WTC11 (cell line): ENCODE measurements at regions not wholly inside any gene's neighbourhood (a gene's known extent, or its start where the extent isn't known, plus 50 kb on each side); places are given as distances from the start of the nearest gene placed in this dataset.
"Not testable (repeated sequence)": the region's sequence is repeated elsewhere in the genome, so short reads cannot be mapped to it uniquely, and the experiment has no call there.

Experiments used
- ATAC-seq: fragments of 200-7000 bp; cut with Tn5 transposase; 2 replicates; pipeline ENCODE4 v1.10.0; 2021; ENCODE audit warnings: mild to moderate bottlenecking, moderate library complexity
- CTCF ChIA-PET: fragments of 300-600 bp; sonication (Branson Sonifier 250); formaldehyde crosslinking; loops from one replicate; lab custom pipeline; 2021; ENCODE audit warnings: antibody characterized with exemption; lab: Charles Lee
- POLR2A ChIA-PET: fragments of 350-600 bp; sonication (Branson Sonifier 250); formaldehyde crosslinking; loops from one replicate; lab custom pipeline; 2021; ENCODE audit warnings: antibody characterized with exemption; lab: Charles Lee
- DNase-seq: peaks from one replicate; pipeline ENCODE4 v3.0.0; 2021; ENCODE audit warnings: low spot score
- H3K27ac Mint-ChIP-seq: 2 replicates; pipeline ENCODE4 v1.8.0; 2021; ENCODE audit warnings: mixed read lengths
- H3K27me3 Mint-ChIP-seq: 2 replicates; pipeline ENCODE4 v1.8.0; 2021; ENCODE audit warnings: low read depth, mild to moderate bottlenecking, moderate library complexity, mixed read lengths
- H3K36me3 Mint-ChIP-seq: 2 replicates; pipeline ENCODE4 v1.8.0; 2021; ENCODE audit warnings: mixed read lengths
- H3K4me1 Mint-ChIP-seq: 2 replicates; pipeline ENCODE4 v1.8.0; 2022; ENCODE audit warnings: mixed read lengths
- H3K4me3 Mint-ChIP-seq: 2 replicates; pipeline ENCODE4 v1.8.0; 2021; ENCODE audit warnings: mild to moderate bottlenecking, moderate library complexity, mixed read lengths
- H3K9me3 Mint-ChIP-seq: 2 replicates; pipeline ENCODE4 v1.8.0; 2021; ENCODE audit warnings: mixed read lengths

DNA sequence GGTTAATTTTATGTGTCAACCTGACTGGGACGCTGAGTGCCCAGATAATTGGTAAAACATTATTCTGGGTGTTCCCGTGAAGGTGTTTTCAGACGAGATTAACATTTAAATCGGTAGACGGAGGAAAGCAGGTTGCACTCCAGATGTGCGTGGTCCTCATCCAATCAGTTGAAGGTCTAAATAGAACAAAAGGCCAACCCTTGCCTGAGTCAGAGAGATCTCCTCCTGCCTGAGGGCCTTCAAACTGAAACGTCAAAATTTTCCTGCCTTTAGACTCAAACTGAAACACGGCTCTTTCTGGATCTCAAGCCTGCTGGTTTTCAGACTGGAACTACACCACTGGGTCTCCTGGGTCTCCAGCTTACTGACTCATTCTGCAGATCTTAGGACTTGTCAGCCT lies 70.9 kb downstream of the NPIPA5 start:
- POLR2A ChIA-PET: not testable (repeated sequence)

DNA sequence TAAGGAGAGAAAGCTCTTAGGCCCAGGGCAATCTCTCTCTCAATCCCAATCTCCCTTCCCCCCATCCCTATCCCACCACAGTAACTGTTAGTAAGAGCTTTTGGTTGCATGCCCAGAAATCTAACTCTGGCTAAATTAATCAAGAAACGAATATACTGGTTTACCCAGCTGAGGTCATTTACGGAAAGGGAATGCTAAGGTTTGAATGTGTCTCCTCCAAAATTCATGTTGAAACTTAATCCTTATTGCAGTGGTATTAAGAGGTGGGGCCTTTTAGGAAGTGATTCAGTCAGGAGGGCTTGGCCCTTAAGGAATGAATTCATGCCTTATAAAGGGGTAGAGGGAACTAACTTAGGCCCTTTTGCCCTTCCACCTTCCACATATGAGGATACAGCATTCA lies 72.2 kb downstream of the NPIPA5 start:
- POLR2A ChIA-PET, H3K4me3 Mint-ChIP-seq, H3K27ac Mint-ChIP-seq, H3K36me3 Mint-ChIP-seq, DNase-seq, ATAC-seq, H3K4me1 Mint-ChIP-seq, H3K9me3 Mint-ChIP-seq, H3K27me3 Mint-ChIP-seq, CTCF ChIA-PET: not testable (repeated sequence)

More for the DNA sequence above, 70.9 kb downstream of the NPIPA5 start:
- CTCF ChIA-PET, H3K36me3 Mint-ChIP-seq, H3K27me3 Mint-ChIP-seq, H3K27ac Mint-ChIP-seq, H3K4me1 Mint-ChIP-seq, DNase-seq, ATAC-seq, H3K4me3 Mint-ChIP-seq: not testable (repeated sequence)
- peaks cover 12% of the 10 kb centered on the region for H3K9me3 Mint-ChIP-seq

DNA sequence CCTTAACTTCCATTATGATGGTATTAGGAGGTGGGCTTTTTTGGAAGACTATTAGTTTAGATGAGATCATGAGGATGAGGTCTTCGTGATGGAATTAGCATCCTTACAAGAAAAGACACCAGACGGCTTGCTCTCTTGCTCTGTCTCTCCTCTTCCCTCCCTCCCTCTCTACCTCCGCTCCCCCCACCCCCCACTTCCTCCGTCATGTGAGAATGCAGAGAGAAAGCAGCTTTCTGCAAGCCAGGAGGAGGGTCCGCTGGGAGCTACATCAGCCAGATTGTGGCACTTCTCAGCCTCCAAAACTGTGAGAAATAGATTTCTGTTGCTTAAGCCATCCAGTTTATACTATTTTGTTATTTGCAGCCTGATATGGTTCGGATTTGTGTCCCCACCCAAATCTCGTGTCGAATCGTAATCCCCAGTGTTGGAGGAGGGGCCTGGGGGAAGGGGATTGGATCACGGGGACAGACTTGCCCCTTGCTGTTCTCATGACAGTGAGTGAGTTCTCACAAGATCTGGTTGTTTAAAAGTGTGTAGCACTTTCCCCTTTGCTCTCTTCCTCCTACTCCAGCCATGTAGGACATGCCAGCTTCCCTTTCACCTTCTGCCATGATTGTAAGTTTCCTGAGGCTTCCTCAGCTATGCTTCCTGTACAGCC lies 74.3 kb downstream of the NPIPA5 start:
- peak overlapping the region; percentile 64 for H3K4me3 Mint-ChIP-seq
- CTCF ChIA-PET, DNase-seq, POLR2A ChIA-PET, H3K4me1 Mint-ChIP-seq, H3K27me3 Mint-ChIP-seq, H3K27ac Mint-ChIP-seq, H3K9me3 Mint-ChIP-seq, H3K36me3 Mint-ChIP-seq: not testable (repeated sequence)
- ATAC-seq: peak; percentile 82

DNA sequence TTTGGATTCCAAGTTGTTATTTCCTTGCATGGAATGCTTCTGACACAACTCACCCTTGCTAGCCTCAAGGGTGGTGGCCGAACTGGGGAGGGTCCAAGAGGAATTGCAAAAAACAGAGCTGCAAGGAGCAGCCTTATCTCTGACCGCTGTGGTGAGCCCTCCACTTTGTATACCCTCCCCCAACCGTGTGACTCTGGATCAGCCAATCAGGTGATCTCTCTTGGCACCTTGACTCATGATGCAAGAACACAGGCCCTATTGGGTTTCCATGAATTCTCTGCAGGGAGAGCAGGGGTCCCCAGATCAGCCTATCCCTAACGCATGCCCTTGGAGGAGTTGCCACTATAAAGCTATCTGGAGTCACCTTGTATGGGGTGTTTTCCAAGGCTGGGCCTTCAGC lies 81.0 kb downstream of the NPIPA5 start:
- CTCF ChIA-PET, H3K27ac Mint-ChIP-seq, H3K4me3 Mint-ChIP-seq, H3K4me1 Mint-ChIP-seq, H3K9me3 Mint-ChIP-seq, DNase-seq, H3K36me3 Mint-ChIP-seq, H3K27me3 Mint-ChIP-seq, POLR2A ChIA-PET: not testable (repeated sequence)
- ATAC-seq: 0 out of 2 replicates have a peak, but pooled peaks have one; percentile 34

DNA sequence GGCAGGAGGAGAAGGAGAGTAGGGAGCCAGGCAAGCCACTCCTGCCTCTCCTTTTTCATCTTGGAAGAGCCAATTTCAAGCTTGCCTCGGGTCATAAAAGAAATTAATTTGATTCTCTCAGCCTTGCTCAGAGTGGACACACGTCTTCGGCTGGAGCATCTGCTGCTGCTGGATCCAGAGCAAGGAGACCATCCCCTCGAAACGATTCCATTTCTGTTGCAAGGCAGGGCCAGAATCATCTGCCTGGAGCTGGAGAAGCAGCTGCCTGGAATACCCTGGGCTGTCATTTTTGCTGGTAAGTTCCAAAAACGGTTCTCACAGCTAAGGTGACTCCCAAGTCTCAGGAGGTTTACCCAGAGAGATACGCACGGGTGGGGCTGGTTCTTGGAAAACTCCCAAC lies 103.3 kb downstream of the NPIPA5 start:
- H3K36me3 Mint-ChIP-seq, POLR2A ChIA-PET, DNase-seq, H3K4me1 Mint-ChIP-seq, ATAC-seq, H3K9me3 Mint-ChIP-seq, CTCF ChIA-PET, H3K4me3 Mint-ChIP-seq, H3K27me3 Mint-ChIP-seq, H3K27ac Mint-ChIP-seq: not testable (repeated sequence)

DNA sequence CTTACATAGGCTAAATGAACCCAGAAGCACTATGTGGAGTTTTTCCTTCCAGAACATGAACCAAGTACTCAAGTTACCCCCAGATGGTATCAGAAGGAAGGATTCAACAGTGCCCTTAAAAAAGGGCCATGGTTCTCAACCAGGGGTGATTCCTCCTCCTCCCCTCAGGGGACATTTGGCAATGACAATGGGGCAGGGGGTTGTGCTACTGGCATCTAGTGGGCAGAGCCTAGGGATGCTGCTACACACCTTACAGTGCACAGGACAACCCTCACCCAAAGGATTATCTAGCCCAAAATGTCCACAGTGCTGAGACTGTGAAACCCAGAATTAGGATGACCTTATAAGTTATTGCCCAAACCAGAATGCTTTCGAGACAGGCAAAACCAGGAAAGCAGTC lies 104.1 kb downstream of the NPIPA5 start:
- ATAC-seq: peak; percentile 41; the same call in 1 of the 2 replicates
- H3K27me3 Mint-ChIP-seq, DNase-seq, H3K36me3 Mint-ChIP-seq, H3K9me3 Mint-ChIP-seq, H3K4me3 Mint-ChIP-seq, H3K4me1 Mint-ChIP-seq, POLR2A ChIA-PET, H3K27ac Mint-ChIP-seq, CTCF ChIA-PET: not testable (repeated sequence)

DNA sequence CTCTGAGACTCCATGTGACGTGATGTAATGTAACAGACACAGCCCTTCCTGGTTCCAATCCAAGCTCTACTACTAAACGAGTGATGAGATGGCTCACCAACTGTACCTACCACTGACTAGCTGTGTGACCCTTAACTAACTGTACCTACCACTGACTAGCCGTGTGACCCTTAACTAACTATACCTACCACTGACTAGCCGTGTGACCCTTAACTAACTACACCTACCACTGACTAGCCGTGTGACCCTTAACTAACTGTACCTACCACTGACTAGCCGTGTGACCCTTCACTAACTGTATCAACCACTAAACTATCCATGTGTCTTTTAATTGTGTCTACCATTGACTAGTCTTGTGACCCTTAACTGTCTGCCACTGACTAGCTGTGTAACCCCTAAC lies 111.2 kb downstream of the NPIPA5 start:
- DNase-seq, H3K4me1 Mint-ChIP-seq, H3K36me3 Mint-ChIP-seq, H3K27ac Mint-ChIP-seq, POLR2A ChIA-PET, H3K27me3 Mint-ChIP-seq, CTCF ChIA-PET, H3K9me3 Mint-ChIP-seq, H3K4me3 Mint-ChIP-seq, ATAC-seq: not testable (repeated sequence)

DNA sequence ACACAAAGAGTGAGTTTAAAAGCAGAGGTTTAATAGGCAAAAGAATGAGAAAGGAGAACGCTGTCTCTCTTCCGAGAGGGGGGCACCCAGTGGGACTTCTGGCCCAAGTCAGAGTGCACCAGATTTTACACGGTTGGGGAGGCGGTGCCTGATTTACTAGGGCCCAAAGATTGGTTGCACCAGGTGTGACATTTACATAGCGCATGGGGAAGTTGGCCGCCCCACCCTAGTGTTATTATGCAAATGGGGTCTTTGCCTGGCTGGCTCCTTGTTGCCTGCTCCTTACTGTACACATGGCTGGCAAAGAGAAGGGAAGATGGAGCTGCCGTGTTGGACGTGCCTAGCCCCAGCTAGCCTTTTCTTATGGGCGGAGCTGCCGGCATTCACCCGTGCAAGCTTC lies 115.9 kb downstream of the NPIPA5 start:
- H3K27ac Mint-ChIP-seq, DNase-seq, H3K4me1 Mint-ChIP-seq, H3K27me3 Mint-ChIP-seq, POLR2A ChIA-PET, CTCF ChIA-PET, H3K9me3 Mint-ChIP-seq, H3K4me3 Mint-ChIP-seq, H3K36me3 Mint-ChIP-seq: not testable (repeated sequence)
- ATAC-seq: peak; percentile 61

DNA sequence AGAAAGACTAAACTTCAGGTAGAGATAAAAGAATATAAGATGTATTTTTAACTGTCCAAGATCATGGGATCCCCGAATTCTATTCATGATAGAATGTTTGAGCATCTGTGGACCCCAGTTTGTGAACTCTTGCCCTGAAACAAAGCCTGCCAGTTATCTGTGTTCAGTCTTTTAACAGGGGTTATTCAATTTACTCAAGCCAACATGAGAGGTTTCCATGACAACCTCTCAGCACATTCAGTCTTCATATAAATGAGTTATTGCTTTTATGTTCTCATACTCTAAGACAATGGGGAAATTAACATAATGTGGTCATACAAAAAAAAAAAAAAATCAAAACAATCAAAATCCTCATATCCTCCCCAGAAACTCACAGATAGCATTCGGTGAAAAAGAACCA lies 130.1 kb downstream of the NPIPA5 start:
- POLR2A ChIA-PET, ATAC-seq, H3K27me3 Mint-ChIP-seq, DNase-seq, H3K4me1 Mint-ChIP-seq, H3K27ac Mint-ChIP-seq, H3K9me3 Mint-ChIP-seq, H3K4me3 Mint-ChIP-seq, CTCF ChIA-PET, H3K36me3 Mint-ChIP-seq: not testable (repeated sequence)

DNA sequence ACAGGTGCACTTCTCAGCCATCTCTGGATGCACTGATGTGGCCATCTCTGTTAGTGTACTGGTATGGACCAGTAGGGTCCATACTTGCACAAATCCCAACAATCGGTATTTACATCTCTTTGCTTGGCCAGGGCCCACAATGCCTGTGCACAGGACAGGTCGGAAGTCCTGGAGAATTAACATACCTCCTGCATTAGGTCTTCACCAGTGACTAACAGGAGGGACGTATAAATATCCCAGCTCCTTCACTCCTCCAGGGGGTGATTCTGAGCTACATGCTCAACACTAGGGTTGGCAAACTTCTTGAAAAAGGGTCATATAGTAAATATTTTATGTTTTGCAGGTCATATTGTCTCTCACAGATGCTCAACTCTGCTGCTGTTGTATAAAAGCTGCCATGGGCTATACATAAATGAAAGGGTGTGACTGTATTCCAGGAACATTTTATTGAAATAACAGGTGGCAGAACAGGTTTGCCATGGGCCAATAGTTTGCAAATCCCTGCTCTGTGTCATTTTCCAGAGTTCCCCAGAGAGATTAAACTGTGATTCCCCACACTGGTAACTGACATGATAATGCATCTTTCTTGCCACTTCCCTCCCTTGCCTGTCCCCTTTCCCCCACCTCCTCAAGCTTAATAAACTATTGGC lies 141.3 kb downstream of the NPIPA5 start:
- CTCF ChIA-PET, H3K36me3 Mint-ChIP-seq, H3K9me3 Mint-ChIP-seq, H3K4me3 Mint-ChIP-seq, H3K4me1 Mint-ChIP-seq, ATAC-seq, H3K27me3 Mint-ChIP-seq, DNase-seq, POLR2A ChIA-PET, H3K27ac Mint-ChIP-seq: not testable (repeated sequence)

DNA sequence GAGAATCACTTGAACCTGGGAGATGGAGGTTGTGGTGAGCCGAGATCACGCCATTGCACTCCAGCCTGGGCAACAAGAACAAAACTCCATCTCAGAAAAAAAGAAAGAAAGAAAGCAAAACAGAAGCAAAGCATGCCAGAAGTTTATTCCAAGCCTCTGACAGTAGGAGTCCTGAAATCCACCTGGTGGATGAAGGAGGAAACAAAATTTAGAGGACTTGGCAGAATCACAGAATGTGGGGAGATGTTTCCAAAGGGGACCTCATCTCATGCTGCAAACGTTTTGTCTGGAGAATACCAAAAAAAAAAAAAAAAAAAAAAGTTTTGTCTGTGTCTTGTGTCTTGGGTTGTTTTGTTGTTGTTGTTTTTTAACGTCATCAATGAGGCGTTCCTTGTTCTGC lies 141.1 kb upstream of the RRN3 start:
- ATAC-seq: peak; percentile 65
- H3K36me3 Mint-ChIP-seq, H3K4me3 Mint-ChIP-seq, H3K27ac Mint-ChIP-seq, CTCF ChIA-PET, H3K9me3 Mint-ChIP-seq, H3K4me1 Mint-ChIP-seq, H3K27me3 Mint-ChIP-seq, DNase-seq, POLR2A ChIA-PET: not testable (repeated sequence)

DNA sequence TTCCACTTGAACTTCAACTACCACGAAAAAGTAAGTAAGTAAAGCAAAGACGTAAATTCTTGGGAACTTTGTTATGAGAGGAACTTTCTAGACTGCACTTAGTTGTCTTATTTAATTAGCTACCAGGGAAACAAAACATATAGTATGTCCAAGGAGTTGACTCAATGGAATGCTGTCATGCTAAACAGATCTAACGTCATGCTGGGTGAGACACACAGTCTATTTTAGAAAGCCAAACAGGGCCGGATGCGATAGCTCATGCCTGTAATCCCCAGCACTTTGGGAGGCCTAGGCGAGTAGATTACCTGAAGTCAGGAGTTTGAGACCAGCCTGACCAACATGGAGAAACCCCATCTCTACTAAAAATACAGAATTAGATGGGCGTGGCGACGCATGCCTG lies 140.6 kb upstream of the RRN3 start:
- not testable (repeated sequence) for ATAC-seq, H3K4me1 Mint-ChIP-seq

DNA sequence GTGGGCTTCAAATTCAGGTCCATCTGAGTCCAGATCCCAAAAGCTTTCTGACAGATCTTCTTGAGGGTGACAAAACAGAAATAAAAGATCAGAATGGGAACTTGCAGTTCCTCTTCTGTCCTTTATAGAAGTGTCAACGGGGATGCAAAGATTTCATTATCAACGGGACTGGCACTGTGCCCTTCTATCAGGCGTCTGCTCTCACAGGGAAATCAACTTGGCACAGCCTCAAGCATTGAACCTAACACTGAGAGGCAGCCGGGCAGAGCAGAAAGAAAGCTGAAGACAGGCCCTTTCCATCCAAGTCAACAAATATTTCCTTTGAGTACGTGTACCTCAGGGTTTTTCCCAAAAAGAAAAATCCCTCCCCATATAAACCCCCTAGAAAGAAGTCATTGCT lies 136.4 kb upstream of the RRN3 start:
- CTCF ChIA-PET, POLR2A ChIA-PET: not testable (repeated sequence)

More for the DNA sequence above, 140.6 kb upstream of the RRN3 start:
- CTCF ChIA-PET, H3K27ac Mint-ChIP-seq, POLR2A ChIA-PET, H3K4me3 Mint-ChIP-seq, DNase-seq, H3K27me3 Mint-ChIP-seq, H3K36me3 Mint-ChIP-seq, H3K9me3 Mint-ChIP-seq: not testable (repeated sequence)

More for the DNA sequence above, 136.4 kb upstream of the RRN3 start:
- not testable (repeated sequence) for H3K4me3 Mint-ChIP-seq, H3K27ac Mint-ChIP-seq, ATAC-seq, H3K27me3 Mint-ChIP-seq, H3K36me3 Mint-ChIP-seq, DNase-seq, H3K4me1 Mint-ChIP-seq, H3K9me3 Mint-ChIP-seq
